PC-9 (cell line): ENCODE measurements at regions not wholly inside any gene's neighbourhood (a gene's known extent, or its start where the extent isn't known, plus 50 kb on each side); places are given as distances from the start of the nearest gene placed in this dataset.

Experiments used
- CTCF ChIP-seq: fragments of 200-600 bp; sonication (generic); conservative IDR thresholded peaks from 2 replicates; pipeline ENCODE4 v1.6.1; 2017; ENCODE audit warnings: mixed run types, antibody characterized with exemption, mild to moderate bottlenecking, moderate library complexity
- EZH2 ChIP-seq: fragments of 200-600 bp; sonication (generic); IDR thresholded peaks from 2 replicates; pipeline ENCODE4 v1.8.0; 2017; ENCODE audit warnings: antibody characterized with exemption, low read depth

GRCh38 chr12:47323802-47324201 lies 244.0 kb upstream of the AMIGO2 start:
- TF ChIP-seq CTCF (no peak), EZH2 (no peak)
